Smooth muscle cell (in vitro differentiated cells): ENCODE measurements at regions not wholly inside any gene's neighbourhood (a gene's known extent, or its start where the extent isn't known, plus 50 kb on each side); places are given as distances from the start of the nearest gene placed in this dataset.

Experiments used
- DNase-seq: peaks from one replicate; lab custom pipeline; 2025; ENCODE audit not compliant: unreplicated experiment; lab: John Stamatoyannopoulos, UW
- H2AFZ ChIP-seq: fragments of 200-600 bp; sonication (generic); 2 replicates; pipeline ENCODE4 v1.6.0; 2016; ENCODE audit warnings: antibody characterized with exemption, low read depth, mild to moderate bottlenecking
- H3F3A ChIP-seq: fragments of 200-600 bp; sonication (generic); 2 replicates; pipeline ENCODE4 v1.6.0; 2017; ENCODE audit warnings: antibody characterized with exemption, low read depth
- H3K27ac ChIP-seq: fragments of 200-600 bp; sonication (generic); 2 replicates; pipeline ENCODE4 v1.5.1; 2016; ENCODE audit warnings: low read depth, mild to moderate bottlenecking
- H3K27me3 ChIP-seq: fragments of 200-600 bp; sonication (generic); 2 replicates; pipeline ENCODE4 v1.6.1; 2016; ENCODE audit warnings: low read depth, mild to moderate bottlenecking
- H3K36me3 ChIP-seq: fragments of 200-600 bp; sonication (generic); 2 replicates; pipeline ENCODE4 v1.5.1; 2016; ENCODE audit warnings: low read depth
- H3K4me1 ChIP-seq: fragments of 200-600 bp; sonication (generic); 2 replicates; pipeline ENCODE4 v1.5.1; 2016; ENCODE audit warnings: low read depth
- H3K4me2 ChIP-seq: fragments of 200-600 bp; sonication (generic); 2 replicates; pipeline ENCODE4 v1.6.0; 2016; ENCODE audit warnings: mild to moderate bottlenecking
- H3K4me3 ChIP-seq: fragments of 200-600 bp; sonication (generic); 2 replicates; pipeline ENCODE4 v1.5.1; 2016; ENCODE audit warnings: mild to moderate bottlenecking
- H3K79me2 ChIP-seq: fragments of 200-600 bp; sonication (generic); 2 replicates; pipeline ENCODE4 v1.6.0; 2016; ENCODE audit warnings: low read depth, mild to moderate bottlenecking
- H3K9ac ChIP-seq: fragments of 200-600 bp; sonication (generic); 2 replicates; pipeline ENCODE4 v1.6.0; 2016; ENCODE audit warnings: low read depth
- H3K9me3 ChIP-seq: fragments of 200-600 bp; sonication (generic); replicated peaks from 2 replicates; pipeline ENCODE4 v1.5.1; 2016; ENCODE audit warnings: low read depth
- H4K20me1 ChIP-seq: fragments of 200-600 bp; sonication (generic); 2 replicates; pipeline ENCODE4 v1.6.0; 2016; ENCODE audit warnings: low read depth
- WGBS: methylation state at CpG from one replicate; pipeline ENCODE4 v1.1.7; 2016; ENCODE audit warnings: low lambda C conversion rate; 5-methylcytosine and 5-hydroxymethylcytosine counted together
- TF ChIP-seq, protein P1 (sequence below): fragments of 200-600 bp; sonication (generic); IDR thresholded peaks from 2 replicates; pipeline ENCODE4 v1.5.1; 2017; ENCODE audit warnings: borderline replicate concordance, mild to moderate bottlenecking, antibody characterized with exemption; ENCODE audit not compliant: insufficient read depth, poor library complexity, severe bottlenecking

DNA sequence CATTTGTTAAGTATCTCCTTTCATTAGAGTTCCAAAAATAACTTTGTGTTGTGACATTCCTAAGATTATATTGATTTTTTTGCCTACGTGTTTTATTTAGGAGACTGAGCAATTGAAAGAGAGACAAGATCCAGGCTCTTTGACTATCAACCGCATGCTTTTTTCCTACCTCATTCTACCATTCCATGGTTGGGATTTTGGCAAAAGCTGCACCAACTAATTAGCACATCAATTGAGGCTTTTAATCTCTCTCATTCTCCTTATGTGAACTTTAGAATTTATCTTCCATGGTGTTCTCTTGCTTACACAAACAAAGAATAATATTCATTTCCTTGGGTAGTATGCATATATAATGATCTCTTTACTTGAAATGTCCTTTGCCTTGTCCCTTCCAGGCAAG lies 338.7 kb upstream of the SMC2 start:
- TF ChIP-seq, protein P1, sequence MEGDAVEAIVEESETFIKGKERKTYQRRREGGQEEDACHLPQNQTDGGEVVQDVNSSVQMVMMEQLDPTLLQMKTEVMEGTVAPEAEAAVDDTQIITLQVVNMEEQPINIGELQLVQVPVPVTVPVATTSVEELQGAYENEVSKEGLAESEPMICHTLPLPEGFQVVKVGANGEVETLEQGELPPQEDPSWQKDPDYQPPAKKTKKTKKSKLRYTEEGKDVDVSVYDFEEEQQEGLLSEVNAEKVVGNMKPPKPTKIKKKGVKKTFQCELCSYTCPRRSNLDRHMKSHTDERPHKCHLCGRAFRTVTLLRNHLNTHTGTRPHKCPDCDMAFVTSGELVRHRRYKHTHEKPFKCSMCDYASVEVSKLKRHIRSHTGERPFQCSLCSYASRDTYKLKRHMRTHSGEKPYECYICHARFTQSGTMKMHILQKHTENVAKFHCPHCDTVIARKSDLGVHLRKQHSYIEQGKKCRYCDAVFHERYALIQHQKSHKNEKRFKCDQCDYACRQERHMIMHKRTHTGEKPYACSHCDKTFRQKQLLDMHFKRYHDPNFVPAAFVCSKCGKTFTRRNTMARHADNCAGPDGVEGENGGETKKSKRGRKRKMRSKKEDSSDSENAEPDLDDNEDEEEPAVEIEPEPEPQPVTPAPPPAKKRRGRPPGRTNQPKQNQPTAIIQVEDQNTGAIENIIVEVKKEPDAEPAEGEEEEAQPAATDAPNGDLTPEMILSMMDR = no peak
- DNase-seq = no peak
- Histone ChIP-seq H3F3A (no peaks in the 10 kb centered on the region), H3K36me3 (no peaks in the 10 kb centered on the region), H4K20me1 (no peaks in the 10 kb centered on the region), H3K27ac (no peak overlapping the region), H3K27me3 (no peaks in the 10 kb centered on the region), H3K79me2 (no peaks in the 10 kb centered on the region), H3K4me2 (no peak overlapping the region), H3K9me3 (no peaks in the 10 kb centered on the region), H3K4me1 (no peaks in the 10 kb centered on the region), H2AFZ (no peak overlapping the region), H3K9ac (no peak overlapping the region), H3K4me3 (no peak overlapping the region)
- WGBS = 80% methylated on average over 2 of the region's 2 CpGs

DNA sequence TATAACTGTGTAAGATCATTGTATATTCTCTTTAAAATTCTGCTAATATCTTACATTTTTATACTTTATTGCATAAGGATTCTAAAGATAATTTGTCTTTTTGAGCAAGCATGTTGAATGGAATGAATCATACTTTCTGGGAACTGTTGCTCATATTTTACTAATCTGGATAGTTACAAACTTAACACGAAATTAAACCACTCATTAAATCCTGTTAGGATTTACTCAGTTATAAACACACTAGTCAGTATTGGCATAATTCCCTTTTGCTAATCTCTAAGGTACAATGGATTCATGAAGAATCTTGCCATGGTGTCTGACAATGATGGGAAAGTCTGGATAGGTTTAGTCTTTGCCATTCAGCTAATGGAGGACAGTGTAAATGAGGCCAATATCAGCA lies 338.1 kb upstream of the SMC2 start:
- H3K9me3 ChIP-seq = no peaks in the 10 kb centered on the region
- H3K27me3 ChIP-seq = no peaks in the 10 kb centered on the region
- H3F3A ChIP-seq = no peaks in the 10 kb centered on the region
- no peak overlapping the region for H3K27ac ChIP-seq
- H3K4me3 ChIP-seq = no peak overlapping the region
- H3K36me3 ChIP-seq = no peaks in the 10 kb centered on the region
- TF ChIP-seq, protein P1 = no peak
- no peak overlapping the region for H3K4me2 ChIP-seq
- no peaks in the 10 kb centered on the region for H4K20me1 ChIP-seq
- no peak overlapping the region for H3K9ac ChIP-seq
- no peaks in the 10 kb centered on the region for H3K79me2 ChIP-seq
- no peaks in the 10 kb centered on the region for H3K4me1 ChIP-seq
- H2AFZ ChIP-seq = no peak overlapping the region
- DNase-seq = no peak
- WGBS = 50% methylated on average over 1 of the region's 1 CpG

DNA sequence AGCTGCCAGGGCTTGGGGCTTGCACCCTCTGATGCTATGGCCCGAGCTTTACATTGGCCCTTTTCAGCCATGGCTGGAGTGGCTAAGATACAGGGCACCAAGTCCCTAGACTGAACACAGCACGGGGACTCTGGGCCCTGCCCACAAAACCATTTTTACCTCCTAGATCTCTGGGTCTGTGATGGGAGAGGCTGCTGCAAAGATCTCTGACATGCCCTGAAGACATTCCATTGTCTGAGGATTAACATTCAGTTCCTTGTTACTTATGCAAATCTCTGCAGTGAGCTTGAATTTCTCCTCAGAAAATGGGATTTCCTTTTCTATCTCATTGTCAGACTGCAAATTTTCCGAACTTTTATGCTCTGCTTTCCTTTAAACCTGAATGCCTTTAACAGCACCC lies 337.0 kb upstream of the SMC2 start:
- H3K36me3 ChIP-seq = no peaks in the 10 kb centered on the region
- DNase-seq = no peak
- no peak overlapping the region for H3K9ac ChIP-seq
- H3K9me3 ChIP-seq = no peaks in the 10 kb centered on the region
- H3K79me2 ChIP-seq = no peaks in the 10 kb centered on the region
- no peaks in the 10 kb centered on the region for H3K27me3 ChIP-seq
- no peak overlapping the region for H3K4me3 ChIP-seq
- H4K20me1 ChIP-seq = no peaks in the 10 kb centered on the region
- WGBS = 81% methylated on average over 3 of the region's 3 CpGs
- no peak overlapping the region for H3K27ac ChIP-seq
- no peaks in the 10 kb centered on the region for H3F3A ChIP-seq
- H3K4me2 ChIP-seq = no peak overlapping the region
- H2AFZ ChIP-seq = no peak overlapping the region
- no peaks in the 10 kb centered on the region for H3K4me1 ChIP-seq
- TF ChIP-seq, protein P1 = no peak

DNA sequence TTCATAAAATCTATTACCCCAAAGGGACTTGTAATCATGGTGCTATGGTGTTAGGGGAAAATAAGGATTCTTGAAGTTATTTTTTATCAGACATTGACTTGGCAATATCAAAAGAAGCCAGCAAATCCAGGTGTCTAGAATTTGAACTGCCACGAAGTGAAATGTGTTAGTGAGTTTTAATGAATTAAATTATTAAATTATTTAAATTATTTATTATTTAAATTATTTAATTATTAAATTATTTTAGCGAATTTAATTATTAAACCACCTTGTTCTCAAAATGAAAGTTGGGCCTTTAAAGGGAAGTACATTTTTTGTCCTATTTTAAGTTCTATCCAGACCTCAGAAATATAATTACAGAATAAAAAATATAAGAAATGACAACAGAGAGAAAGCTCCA lies 332.6 kb upstream of the SMC2 start:
- Histone ChIP-seq H3F3A (no peaks in the 10 kb centered on the region), H2AFZ (no peak overlapping the region), H3K4me3 (no peak overlapping the region), H4K20me1 (no peaks in the 10 kb centered on the region), H3K4me1 (no peaks in the 10 kb centered on the region), H3K79me2 (no peaks in the 10 kb centered on the region), H3K36me3 (no peaks in the 10 kb centered on the region), H3K4me2 (no peak overlapping the region), H3K27ac (no peak overlapping the region), H3K9me3 (no peaks in the 10 kb centered on the region), H3K9ac (no peak overlapping the region), H3K27me3 (no peaks in the 10 kb centered on the region)
- TF ChIP-seq, protein P1 = no peak
- WGBS = 63% methylated on average over 2 of the region's 2 CpGs
- DNase-seq = no peak
